Prostate gland (tissue), 2 donors: ENCODE measurements at regions not wholly inside any gene's neighbourhood (a gene's known extent, or its start where the extent isn't known, plus 50 kb on each side); places are given as distances from the start of the nearest gene placed in this dataset.

Experiments used
- CTCF ChIP-seq, 4 experiments: fragments of 200-600 bp in 2 of 4; fragments of 450-650 bp in 2 of 4; sonication (generic) in 2 of 4; IDR thresholded peaks; 1 replicate in 3 of 4; 2 replicates in 1 of 4; pipeline ENCODE4 v1.5.1; 2016 to 2019; ENCODE audit warnings: antibody characterized with exemption in 4 of 4, mild to moderate bottlenecking in 2 of 4, moderate library complexity in 2 of 4
- POLR2AphosphoS5 ChIP-seq: sonication (generic); formaldehyde crosslinking; IDR thresholded peaks from one replicate; pipeline ENCODE4 v1.6.1; 2017; ENCODE audit warnings: antibody characterized with exemption

DNA sequence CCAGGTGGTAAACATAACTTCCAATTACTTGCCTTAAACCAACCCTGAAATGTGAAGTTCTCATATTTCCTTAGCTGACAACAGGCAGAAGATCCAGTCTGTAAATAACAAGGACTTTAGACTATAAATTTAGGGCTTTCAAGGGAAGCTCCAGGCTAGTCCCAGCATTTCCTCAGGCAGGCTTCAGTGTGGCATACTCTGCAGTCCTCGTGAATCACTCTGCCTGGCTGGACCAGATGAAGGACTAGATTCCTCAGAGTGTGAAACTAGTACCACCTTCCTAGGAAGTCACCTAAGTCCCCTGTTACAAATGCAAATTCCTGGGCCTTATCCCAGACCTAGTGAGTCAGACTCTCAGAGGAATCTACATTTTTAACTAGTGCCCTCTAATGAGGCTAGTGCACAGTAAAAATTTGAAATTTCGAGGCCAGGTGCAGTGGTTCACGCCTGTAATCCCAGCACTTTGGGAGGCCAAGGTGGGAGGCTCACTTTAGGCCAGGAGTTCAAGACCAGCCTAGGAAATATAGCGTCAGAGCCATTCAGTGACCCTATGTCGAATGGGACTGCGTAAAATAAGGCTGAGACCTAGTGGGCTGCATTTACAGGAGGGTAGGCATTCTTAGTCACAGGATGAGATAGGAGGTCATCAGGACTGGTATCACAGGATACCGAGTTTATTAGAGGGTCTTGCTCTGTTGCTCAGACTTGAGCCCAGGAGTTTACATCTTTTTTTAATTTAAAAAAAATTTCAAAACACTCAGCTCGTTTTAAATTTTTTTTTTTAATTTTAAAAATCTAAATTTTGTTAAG, 279.6 kb upstream of the JARID2 start:
- TF ChIP-seq POLR2AphosphoS5 (no peak), CTCF (IDR thresholded peaks at IDR 0.05) (no peak)
